IMR-90 (cell line): ENCODE measurements at regions not wholly inside any gene's neighbourhood (a gene's known extent, or its start where the extent isn't known, plus 50 kb on each side); places are given as distances from the start of the nearest gene placed in this dataset.

Experiments used
- ATAC-seq: fragments of 200-7000 bp; cut with Tn5 transposase; 2 replicates; pipeline ENCODE4 v1.9.1; 2020; ENCODE audit warnings: low read depth, mild to moderate bottlenecking, moderate library complexity
- BruUV-seq: library from RNA; stranded (reverse); fragments of 400-500 nt; replicated peaks from 2 replicates; lab custom pipeline; 2021; lab: Mats Ljungman, UMichigan
- CTCF ChIA-PET: fragments of 300-600 bp; formaldehyde crosslinking; extraction: SDS; loops from one replicate; lab custom pipeline; 2021; ENCODE audit warnings: antibody characterized with exemption; lab: Yijun Ruan, JAX
- POLR2A ChIA-PET: fragments of 300-600 bp; sonication (Branson Sonifier 250); formaldehyde crosslinking; loops from one replicate; lab custom pipeline; 2022; ENCODE audit warnings: antibody characterized with exemption; ENCODE audit not compliant: unreplicated experiment; lab: Charles Lee
- DNase-seq: peaks from one replicate; pipeline ENCODE4 v3.0.0; 2013
- H2AFZ ChIP-seq: replicated peaks from 2 replicates; pipeline ENCODE3; 2013; ENCODE audit warnings: low read length, mild to moderate bottlenecking; ENCODE audit not compliant: poor library complexity
- H2AK5ac ChIP-seq: 2 replicates; pipeline ENCODE4 v1.6.1; 2013; ENCODE audit warnings: low read depth, low read length, inconsistent platforms
- H2AK9ac ChIP-seq: replicated peaks from 2 replicates; pipeline ENCODE3; 2013; ENCODE audit warnings: mild to moderate bottlenecking, low read depth, low read length, moderate library complexity; ENCODE audit not compliant: poor library complexity
- H2BK120ac ChIP-seq: 2 replicates; pipeline ENCODE4 v1.6.1; 2013; ENCODE audit warnings: low read depth, low read length, inconsistent platforms
- H2BK15ac ChIP-seq: 3 replicates; pipeline ENCODE4 v1.6.1; 2013; ENCODE audit warnings: low read depth, low read length, inconsistent platforms
- H2BK20ac ChIP-seq: 2 replicates; pipeline ENCODE4 v1.6.1; 2013; ENCODE audit warnings: low read depth, mild to moderate bottlenecking, inconsistent platforms, low read length, moderate library complexity
- H2BK5ac ChIP-seq: 2 replicates; pipeline ENCODE4 v1.6.1; 2013; ENCODE audit warnings: mild to moderate bottlenecking, low read depth, low read length, inconsistent platforms; ENCODE audit not compliant: poor library complexity, severe bottlenecking
- H3K14ac ChIP-seq: replicated peaks from 2 replicates; pipeline ENCODE4 v1.6.1; 2013; ENCODE audit warnings: low read depth, low read length, inconsistent platforms
- H3K18ac ChIP-seq: 2 replicates; pipeline ENCODE4 v1.6.1; 2013; ENCODE audit warnings: low read depth, low read length, control low read depth
- H3K23ac ChIP-seq: 2 replicates; pipeline ENCODE4 v1.6.1; 2013; ENCODE audit warnings: low read depth, low read length, inconsistent platforms
- H3K27ac ChIP-seq: 2 replicates; pipeline ENCODE4 v1.5.1; 2013; ENCODE audit warnings: mild to moderate bottlenecking, control low read depth, low read length; ENCODE audit not compliant: insufficient read depth
- H3K27me3 ChIP-seq: 2 replicates; pipeline ENCODE4 v1.6.1; 2013; ENCODE audit warnings: low read length; ENCODE audit not compliant: control insufficient read depth, insufficient read depth
- H3K36me3 ChIP-seq: 2 replicates; pipeline ENCODE4 v1.6.1; 2013; ENCODE audit warnings: low read length, mixed read lengths; ENCODE audit not compliant: control insufficient read depth, insufficient read depth
- H3K4ac ChIP-seq: 2 replicates; pipeline ENCODE4 v1.6.1; 2013; ENCODE audit warnings: low read depth, low read length, inconsistent platforms
- H3K4me1 ChIP-seq: 2 replicates; pipeline ENCODE4 v1.6.1; 2013; ENCODE audit warnings: low read length, mixed read lengths; ENCODE audit not compliant: control insufficient read depth, insufficient read depth
- H3K4me2 ChIP-seq: 2 replicates; pipeline ENCODE4 v1.6.1; 2013; ENCODE audit warnings: low read depth, mild to moderate bottlenecking, control low read depth, low read length, moderate library complexity
- H3K4me3 ChIP-seq: 2 replicates; pipeline ENCODE4 v1.5.1; 2013; ENCODE audit warnings: low read depth, mild to moderate bottlenecking, control low read depth, low read length, moderate library complexity; ENCODE audit not compliant: insufficient read depth
- H3K56ac ChIP-seq: 2 replicates; pipeline ENCODE4 v1.6.1; 2013; ENCODE audit warnings: low read length, inconsistent platforms; ENCODE audit not compliant: insufficient read depth; ENCODE audit errors: extremely low read depth
- H3K79me1 ChIP-seq, 2 experiments: 2 replicates each; pipeline ENCODE4 v1.6.1; 2013; ENCODE audit warnings: low read length in 2 of 2, inconsistent platforms in 1 of 2, low read depth in 1 of 2
- H3K9ac ChIP-seq: 2 replicates; pipeline ENCODE4 v1.6.1; 2013; ENCODE audit warnings: low read depth, low read length, control low read depth
- H3K9me1 ChIP-seq: 2 replicates; pipeline ENCODE4 v1.6.1; 2013; ENCODE audit warnings: low read length, inconsistent platforms; ENCODE audit not compliant: insufficient read depth
- H3K9me3 ChIP-seq: 2 replicates; pipeline ENCODE4 v1.6.1; 2013; ENCODE audit warnings: low read length; ENCODE audit not compliant: control insufficient read depth, insufficient read depth
- H4K20me1 ChIP-seq: 2 replicates; pipeline ENCODE4 v1.6.1; 2013; ENCODE audit warnings: low read length, inconsistent platforms; ENCODE audit not compliant: insufficient read depth
- H4K5ac ChIP-seq: 2 replicates; pipeline ENCODE4 v1.6.1; 2013; ENCODE audit warnings: mild to moderate bottlenecking, low read depth, low read length, control low read depth
- H4K8ac ChIP-seq, 2 experiments: 2 replicates each; pipeline ENCODE4 v1.6.1; 2013; ENCODE audit warnings: low read depth in 2 of 2, low read length in 2 of 2, control low read depth in 1 of 2, inconsistent platforms in 1 of 2
- H4K91ac ChIP-seq: 2 replicates; pipeline ENCODE4 v1.6.1; 2013; ENCODE audit warnings: low read depth, low read length, inconsistent platforms; ENCODE audit not compliant: insufficient read depth
- ELK1 ChIP-seq: fragments of 150-350 bp; IDR thresholded peaks from 2 replicates; pipeline ENCODE4 v1.6.1; 2016; ENCODE audit warnings: low read depth, mild to moderate bottlenecking, low read length, moderate library complexity, borderline replicate concordance
- MAFK ChIP-seq: IDR thresholded peaks from 2 replicates; pipeline ENCODE4 v1.6.1; 2012; ENCODE audit warnings: low read depth, low read length, improper control_type of control experiment
- WGBS, 2 experiments: methylation state at CpG; one replicate each; pipeline versions ENCODE4 v1.1.5 to v1.1.7; 2013; ENCODE audit warnings: missing lambda C conversion rate in 2 of 2; ENCODE audit not compliant: insufficient read length in 1 of 2; ENCODE audit errors: extremely low coverage in 2 of 2; 5-methylcytosine and 5-hydroxymethylcytosine counted together
- dilution Hi-C: fragments of 300-500 bp; cut with HindIII; formaldehyde crosslinking; loops from one replicate; pipeline ENCODE4 v1.14.3; 2018; ENCODE audit warnings: low sequenced_read_pairs; ENCODE audit not compliant: unreplicated experiment
- in situ Hi-C: fragments of 300-500 bp; cut with MboI; formaldehyde crosslinking; loops from 3 replicates; pipeline ENCODE4 v1.14.3; 2019; ENCODE audit warnings: low sequenced_read_pairs, inconsistent platforms, mixed read lengths
- intact Hi-C: fragments of 100-400 bp; cut with micrococcal nuclease; formaldehyde crosslinking; loops from 2 replicates; pipeline ENCODE4 v1.10.0; 2022

GRCh38 chr17:79217473-79218135 is 143.0 kb downstream of the ENGASE start:
- H3K4me2 ChIP-seq, result no peak overlapping the region
- dilution Hi-C loops (no loop called here), intact Hi-C loops (no loop called here), in situ Hi-C loops (no loop called here)
- POLR2A ChIA-PET, result no interaction called here
- no peak overlapping the region for H3K4me3 ChIP-seq
- H4K91ac ChIP-seq, result no peak overlapping the region
- H3K36me3 ChIP-seq, result no peaks in the 10 kb centered on the region
- H2AK5ac ChIP-seq, result no peak overlapping the region
- no peak for TF ChIP-seq MAFK
- no peak for TF ChIP-seq ELK1
- no peak overlapping the region for H3K14ac ChIP-seq
- BruUV-seq, result no TSS peak
- no peaks in the 10 kb centered on the region for H3K9me1 ChIP-seq
- no peak overlapping the region for H2BK5ac ChIP-seq
- H3K4ac ChIP-seq, result no peak overlapping the region
- no peaks in the 10 kb centered on the region for H3K4me1 ChIP-seq
- no peak overlapping the region for H4K5ac ChIP-seq
- H2BK20ac ChIP-seq, result no peak overlapping the region
- H3K23ac ChIP-seq, result no peak overlapping the region
- DNase-seq, result no peak
- no peak overlapping the region for H3K27ac ChIP-seq
- peaks cover 56% of the 10 kb centered on the region for H3K27me3 ChIP-seq
- H2BK15ac ChIP-seq, result no peak overlapping the region
- H3K56ac ChIP-seq, result no peak overlapping the region
- H2AK9ac ChIP-seq, result no peak overlapping the region
- H3K9me3 ChIP-seq, result no peaks in the 10 kb centered on the region
- H3K9ac ChIP-seq, result no peak overlapping the region
- H4K8ac ChIP-seq, result no peak overlapping the region
- H2BK120ac ChIP-seq, result no peak overlapping the region
- 30% methylated on average over 10 of the region's 12 CpGs; no CpG with 5 or more reads in 1 of the 2 experiments for WGBS, 2 experiments
- no peak overlapping the region for H3K18ac ChIP-seq
- no peak for ATAC-seq
- no peak overlapping the region for H2AFZ ChIP-seq
- no peaks in the 10 kb centered on the region for H3K79me1 ChIP-seq
- H4K20me1 ChIP-seq, result no peaks in the 10 kb centered on the region
- CTCF ChIA-PET, result no interaction called here
